Ishikawa (cell line): ENCODE measurements at regions not wholly inside any gene's neighbourhood (a gene's known extent, or its start where the extent isn't known, plus 50 kb on each side); places are given as distances from the start of the nearest gene placed in this dataset.

Experiments
- CEBPB ChIP-seq: IDR thresholded peaks from 2 replicates; pipeline ENCODE4 v1.6.1; 2012
- EP300 ChIP-seq: IDR thresholded peaks from 2 replicates; pipeline ENCODE4 v1.6.1; 2012; ENCODE audit warnings: borderline replicate concordance
- FOXM1 ChIP-seq: IDR thresholded peaks from 2 replicates; pipeline ENCODE4 v1.6.1; 2012; ENCODE audit warnings: low read depth, borderline replicate concordance
- MAX ChIP-seq: IDR thresholded peaks from 2 replicates; pipeline ENCODE4 v1.6.1; 2012
- REST ChIP-seq: IDR thresholded peaks from 2 replicates; pipeline ENCODE4 v1.6.1; 2012; ENCODE audit warnings: low read depth, mild to moderate bottlenecking
- TAF1 ChIP-seq: IDR thresholded peaks from 2 replicates; pipeline ENCODE4 v1.6.1; 2012; ENCODE audit warnings: low read depth, mild to moderate bottlenecking
- TEAD4 ChIP-seq: IDR thresholded peaks from 2 replicates; pipeline ENCODE4 v1.6.1; 2012
- YY1 ChIP-seq: IDR thresholded peaks from 2 replicates; pipeline ENCODE4 v1.6.1; 2012; ENCODE audit warnings: low read depth

- TF ChIP-seq MAX = no peak
- no peak for TF ChIP-seq YY1
- TF ChIP-seq EP300 = no peak
- TF ChIP-seq FOXM1 = no peak
- TF ChIP-seq TAF1 = no peak
- no peak for TF ChIP-seq TEAD4
- TF ChIP-seq REST = no peak
- TF ChIP-seq CEBPB = no peak
Measured at GRCh38 chr6:139917951-139918630, 543.6 kb upstream of the CITED2 start.
